ENCODE measurements at regions not wholly inside any gene's neighbourhood (a gene's known extent, or its start where the extent isn't known, plus 50 kb on each side); places are given as distances from the start of the nearest gene placed in this dataset.

DNA sequence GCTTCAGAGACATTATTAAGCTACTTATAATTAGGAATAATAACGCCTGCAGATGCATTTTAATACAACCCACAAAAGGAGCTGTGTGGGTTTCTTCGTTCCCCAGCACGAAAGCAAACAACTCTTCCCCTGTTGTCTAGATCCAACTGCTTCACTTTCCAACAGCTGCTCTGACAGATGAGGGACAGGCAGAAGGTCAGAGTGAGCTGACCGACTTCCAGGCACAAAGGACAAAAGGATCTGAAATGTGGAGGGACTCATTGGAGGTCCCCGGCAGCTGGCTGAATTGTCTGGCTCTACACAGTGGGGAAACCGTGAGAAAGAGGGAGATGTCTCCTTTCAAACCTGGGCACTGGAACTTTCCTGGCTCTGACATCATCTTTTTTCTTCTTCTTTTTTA is 79.1 kb upstream of the ALDH1B1 start:
- H3K4me3 ChIP-seq (replicated peaks in 1 of 4; ENCODE audit: control extremely low read depth in 1 of 4, insufficient read depth in 1 of 4, low read depth in 3 of 4, low read length in 4 of 4) = no peak overlapping the region
- H3K9ac ChIP-seq (ENCODE audit: insufficient read depth, low read length) = no peak overlapping the region
- H2AFZ ChIP-seq (ENCODE audit: low read length) = no peak overlapping the region
- no peak for DNase-seq (ENCODE audit: low read depth in 2 of 2)
- H3K36me3 ChIP-seq (ENCODE audit: control insufficient read depth, insufficient read depth, low read length) = no peaks in the 10 kb centered on the region
- H3K27ac ChIP-seq (ENCODE audit: insufficient read depth, low read length) = no peak overlapping the region
- H4K20me1 ChIP-seq (ENCODE audit: control insufficient read depth, extremely low read depth, insufficient read depth, low read length) = no peaks in the 10 kb centered on the region
- H3K27me3 ChIP-seq (ENCODE audit: control insufficient read depth, insufficient read depth, low read length) = peaks cover 9% of the 10 kb centered on the region
- no peaks in the 10 kb centered on the region for H3K79me2 ChIP-seq (ENCODE audit: control insufficient read depth, insufficient read depth, low read length)
- H3K9me3 ChIP-seq (ENCODE audit: control insufficient read depth, insufficient read depth, low read depth, low read length) = no peaks in the 10 kb centered on the region
- TF ChIP-seq, protein P1, sequence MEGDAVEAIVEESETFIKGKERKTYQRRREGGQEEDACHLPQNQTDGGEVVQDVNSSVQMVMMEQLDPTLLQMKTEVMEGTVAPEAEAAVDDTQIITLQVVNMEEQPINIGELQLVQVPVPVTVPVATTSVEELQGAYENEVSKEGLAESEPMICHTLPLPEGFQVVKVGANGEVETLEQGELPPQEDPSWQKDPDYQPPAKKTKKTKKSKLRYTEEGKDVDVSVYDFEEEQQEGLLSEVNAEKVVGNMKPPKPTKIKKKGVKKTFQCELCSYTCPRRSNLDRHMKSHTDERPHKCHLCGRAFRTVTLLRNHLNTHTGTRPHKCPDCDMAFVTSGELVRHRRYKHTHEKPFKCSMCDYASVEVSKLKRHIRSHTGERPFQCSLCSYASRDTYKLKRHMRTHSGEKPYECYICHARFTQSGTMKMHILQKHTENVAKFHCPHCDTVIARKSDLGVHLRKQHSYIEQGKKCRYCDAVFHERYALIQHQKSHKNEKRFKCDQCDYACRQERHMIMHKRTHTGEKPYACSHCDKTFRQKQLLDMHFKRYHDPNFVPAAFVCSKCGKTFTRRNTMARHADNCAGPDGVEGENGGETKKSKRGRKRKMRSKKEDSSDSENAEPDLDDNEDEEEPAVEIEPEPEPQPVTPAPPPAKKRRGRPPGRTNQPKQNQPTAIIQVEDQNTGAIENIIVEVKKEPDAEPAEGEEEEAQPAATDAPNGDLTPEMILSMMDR (conservative IDR thresholded peaks at IDR 0.05 in 1 of 2, IDR thresholded peaks at IDR 0.05 in 1 of 2; ENCODE audit: low read depth in 1 of 2, low read length in 2 of 2) = no peak
- no peak for TF ChIP-seq EZH2 (IDR thresholded peaks at IDR 0.05; ENCODE audit: low read length, missing control alignments)
- no peak overlapping the region for H3K4me2 ChIP-seq (ENCODE audit: extremely low read depth, insufficient read depth, low read length)
- H3K4me1 ChIP-seq (ENCODE audit: control insufficient read depth, extremely low read depth, insufficient read depth, low read length) = no peaks in the 10 kb centered on the region

DNA sequence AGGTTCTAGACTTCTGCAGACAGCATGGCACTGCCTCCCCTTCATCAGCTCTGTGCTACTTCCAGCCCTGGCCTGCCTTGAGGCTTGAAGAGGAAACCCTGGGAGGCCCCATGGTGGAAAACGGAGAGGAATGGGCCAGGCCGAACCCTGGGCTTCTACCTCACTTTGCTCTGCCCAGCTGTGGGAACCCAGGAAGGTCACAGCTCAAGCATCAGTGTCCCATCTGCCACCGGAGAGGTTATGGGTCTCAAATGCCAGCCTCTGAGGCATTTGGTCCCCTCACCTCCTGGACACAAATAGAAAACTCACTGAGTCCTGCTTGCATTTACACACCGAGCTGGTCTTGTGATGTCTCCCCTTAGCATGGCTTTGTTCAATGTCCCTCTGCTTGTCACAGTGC is 80.1 kb upstream of the ALDH1B1 start:
- Histone ChIP-seq H3K79me2 (ENCODE audit: control insufficient read depth, insufficient read depth, low read length) (no peaks in the 10 kb centered on the region), H3K4me3 (replicated peaks in 1 of 4; ENCODE audit: control extremely low read depth in 1 of 4, insufficient read depth in 1 of 4, low read depth in 3 of 4, low read length in 4 of 4) (no peak overlapping the region), H3K4me1 (ENCODE audit: control insufficient read depth, extremely low read depth, insufficient read depth, low read length) (no peaks in the 10 kb centered on the region), H2AFZ (ENCODE audit: low read length) (no peak overlapping the region), H3K27ac (ENCODE audit: insufficient read depth, low read length) (no peak overlapping the region), H3K27me3 (ENCODE audit: control insufficient read depth, insufficient read depth, low read length) (peaks cover 11% of the 10 kb centered on the region), H3K9ac (ENCODE audit: insufficient read depth, low read length) (no peak overlapping the region), H4K20me1 (ENCODE audit: control insufficient read depth, extremely low read depth, insufficient read depth, low read length) (no peaks in the 10 kb centered on the region), H3K9me3 (ENCODE audit: control insufficient read depth, insufficient read depth, low read depth, low read length) (no peaks in the 10 kb centered on the region), H3K36me3 (ENCODE audit: control insufficient read depth, insufficient read depth, low read length) (no peaks in the 10 kb centered on the region), H3K4me2 (ENCODE audit: extremely low read depth, insufficient read depth, low read length) (no peak overlapping the region)
- no peak for DNase-seq (ENCODE audit: low read depth in 2 of 2)
- no peak for TF ChIP-seq EZH2 (IDR thresholded peaks at IDR 0.05; ENCODE audit: low read length, missing control alignments)
- TF ChIP-seq, protein P1 (conservative IDR thresholded peaks at IDR 0.05 in 1 of 2, IDR thresholded peaks at IDR 0.05 in 1 of 2; ENCODE audit: low read depth in 1 of 2, low read length in 2 of 2) = no peak

DNA sequence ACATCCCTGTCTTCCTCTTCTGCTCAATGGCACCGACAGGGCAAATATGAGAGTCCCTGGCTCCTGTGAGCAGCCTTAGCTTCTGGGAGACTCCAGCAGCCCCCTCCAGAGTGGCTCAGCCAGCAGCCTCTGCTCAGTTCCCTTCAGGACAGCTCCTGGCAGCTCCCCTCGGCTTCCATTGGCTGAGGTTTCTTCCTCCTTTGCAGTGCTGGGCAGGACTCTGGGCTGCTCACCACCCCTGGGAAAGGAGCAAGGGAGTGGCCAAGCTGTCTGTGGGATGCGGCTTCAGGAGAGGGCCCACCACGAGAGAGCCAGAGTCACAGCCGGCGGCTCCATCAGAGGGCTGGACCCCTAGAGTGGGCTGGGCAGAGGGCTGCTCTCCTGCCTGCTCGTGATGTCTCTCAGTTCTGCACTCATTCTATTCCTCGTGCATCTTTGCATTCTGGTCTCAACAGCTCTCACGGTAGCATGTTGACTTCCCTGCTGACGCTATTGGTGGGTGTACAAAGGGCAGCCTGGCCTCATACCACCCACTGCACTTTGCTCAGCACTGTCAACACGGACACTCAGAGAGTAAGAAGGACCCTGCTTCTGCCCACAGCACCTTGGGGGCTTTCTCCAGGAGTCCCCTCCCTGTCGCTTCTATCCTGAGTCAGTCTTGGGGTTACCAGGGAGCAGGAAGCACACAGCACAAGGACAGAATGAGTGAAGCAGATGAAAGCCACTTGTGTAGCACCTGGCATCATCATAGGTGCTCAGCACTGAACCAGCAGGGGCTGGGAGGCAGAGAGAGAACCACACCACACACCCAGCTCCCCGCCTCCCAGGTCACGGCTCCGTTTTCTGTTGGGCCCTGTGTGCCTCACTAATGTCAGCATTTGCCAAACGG is 80.9 kb upstream of the ALDH1B1 start:
- Histone ChIP-seq H4K20me1 (ENCODE audit: control insufficient read depth, extremely low read depth, insufficient read depth, low read length) (no peaks in the 10 kb centered on the region), H2AFZ (ENCODE audit: low read length) (no peak overlapping the region), H3K4me1 (ENCODE audit: control insufficient read depth, extremely low read depth, insufficient read depth, low read length) (no peaks in the 10 kb centered on the region), H3K4me2 (ENCODE audit: extremely low read depth, insufficient read depth, low read length) (no peak overlapping the region), H3K27ac (ENCODE audit: insufficient read depth, low read length) (no peak overlapping the region), H3K79me2 (ENCODE audit: control insufficient read depth, insufficient read depth, low read length) (no peaks in the 10 kb centered on the region), H3K36me3 (ENCODE audit: control insufficient read depth, insufficient read depth, low read length) (no peaks in the 10 kb centered on the region), H3K27me3 (ENCODE audit: control insufficient read depth, insufficient read depth, low read length) (peaks cover 11% of the 10 kb centered on the region), H3K9me3 (ENCODE audit: control insufficient read depth, insufficient read depth, low read depth, low read length) (no peaks in the 10 kb centered on the region), H3K4me3 (replicated peaks in 1 of 4; ENCODE audit: control extremely low read depth in 1 of 4, insufficient read depth in 1 of 4, low read depth in 3 of 4, low read length in 4 of 4) (no peak overlapping the region), H3K9ac (ENCODE audit: insufficient read depth, low read length) (no peak overlapping the region)
- DNase-seq (ENCODE audit: low read depth in 2 of 2) = peak in 1 of 2 donors; percentile 18
- no peak for TF ChIP-seq EZH2 (IDR thresholded peaks at IDR 0.05; ENCODE audit: low read length, missing control alignments)
- TF ChIP-seq, protein P1 (conservative IDR thresholded peaks at IDR 0.05 in 1 of 2, IDR thresholded peaks at IDR 0.05 in 1 of 2; ENCODE audit: low read depth in 1 of 2, low read length in 2 of 2) = no peak
